HG02763 (cell line): ENCODE measurements at regions not wholly inside any gene's neighbourhood (a gene's known extent, or its start where the extent isn't known, plus 50 kb on each side); places are given as distances from the start of the nearest gene placed in this dataset.
A peak's percentile ranks its signal among the peaks of the same experiment; 100 is the strongest.
"Not testable (repeated sequence)": the region's sequence is repeated elsewhere in the genome, so short reads cannot be mapped to it uniquely, and the experiment has no call there.

ENCODE experiments used
- ATAC-seq: cut with Tn5 transposase; IDR thresholded peaks from one replicate; pipeline ENCODE4 v1.9.1; 2021; ENCODE audit warnings: mild to moderate bottlenecking, moderate library complexity; ENCODE audit not compliant: unreplicated experiment

DNA sequence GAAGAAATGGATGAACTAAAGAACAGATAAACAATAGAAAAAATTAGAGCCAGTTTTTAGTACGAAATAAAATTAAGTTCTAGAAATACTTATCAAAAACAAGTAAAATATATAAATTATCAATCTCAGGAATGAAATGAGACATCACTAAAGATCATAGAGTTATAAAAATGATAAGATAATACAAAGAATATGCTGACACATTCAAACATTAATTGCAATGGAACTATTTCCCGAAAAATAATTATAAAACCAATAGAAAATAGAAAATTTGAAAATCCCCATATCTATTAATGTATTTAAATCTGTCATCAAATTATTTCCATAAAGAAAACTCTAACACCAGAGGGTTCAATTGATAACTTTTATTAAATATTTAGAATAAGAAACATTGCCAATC lies 458.1 kb upstream of the MBL2 start:
- no peak for ATAC-seq

DNA sequence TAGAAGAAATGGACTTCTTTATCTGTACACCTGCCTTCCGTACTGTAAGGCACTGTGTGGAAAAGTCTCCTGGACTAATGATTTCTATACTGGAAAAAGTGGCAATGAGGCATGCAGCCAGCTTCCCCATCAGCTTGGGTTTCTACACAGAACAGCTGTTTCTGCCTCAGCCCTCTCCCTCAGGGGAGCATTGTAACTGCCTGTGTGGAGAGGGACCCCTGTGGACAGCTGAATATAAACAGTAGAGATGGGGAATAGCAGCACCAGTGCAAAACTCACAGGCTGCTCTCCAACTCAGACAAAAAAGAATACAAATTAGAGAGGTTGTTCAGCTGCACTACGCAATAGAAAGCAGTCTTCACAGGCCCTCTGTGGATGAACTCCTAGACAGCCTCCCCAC lies 451.3 kb upstream of the MBL2 start:
- no peak for ATAC-seq

- ATAC-seq: no peak
Measured at GRCh38 chr10:53222806-53223205, 450.2 kb upstream of the MBL2 start.

DNA sequence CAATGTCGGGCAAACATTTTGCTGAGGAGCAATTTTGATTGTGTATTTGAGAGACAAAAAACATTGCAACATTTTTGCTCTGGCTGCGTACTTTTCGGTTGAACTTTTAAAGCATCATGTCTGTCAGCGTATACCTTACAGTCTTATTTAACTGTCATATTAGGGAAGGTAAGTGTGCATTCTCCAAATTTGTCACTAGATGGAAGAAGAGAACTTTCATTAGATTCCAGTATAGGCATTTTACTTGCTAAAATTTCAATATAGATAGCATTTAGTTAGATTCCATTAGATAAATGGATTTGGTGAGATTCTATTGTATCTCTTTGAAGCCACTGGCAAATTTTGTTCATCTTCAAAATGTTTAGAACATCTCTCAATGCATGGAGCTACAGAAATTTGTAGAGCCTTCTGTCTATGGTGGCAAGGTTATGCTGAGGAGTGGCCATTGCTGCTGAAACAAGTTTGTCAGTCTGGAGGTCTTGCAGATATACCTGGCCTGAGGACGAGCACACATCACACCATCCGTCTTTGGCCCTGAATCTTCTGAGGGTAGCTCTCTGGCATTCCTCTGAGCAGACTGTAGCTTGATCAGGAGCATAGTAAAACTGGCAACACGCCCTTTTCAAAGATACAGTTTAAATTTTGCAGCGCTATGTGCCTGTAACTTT lies 437.5 kb upstream of the MBL2 start:
- ATAC-seq: no peak

- no peak for ATAC-seq
Measured at GRCh38 chr10:53183733-53184132, 411.1 kb upstream of the MBL2 start.

- ATAC-seq: no peak
Measured at GRCh38 chr10:53177468-53177867, 404.9 kb upstream of the MBL2 start.

- no peak for ATAC-seq
Measured at GRCh38 chr10:53166325-53166724, 393.7 kb upstream of the MBL2 start.

DNA sequence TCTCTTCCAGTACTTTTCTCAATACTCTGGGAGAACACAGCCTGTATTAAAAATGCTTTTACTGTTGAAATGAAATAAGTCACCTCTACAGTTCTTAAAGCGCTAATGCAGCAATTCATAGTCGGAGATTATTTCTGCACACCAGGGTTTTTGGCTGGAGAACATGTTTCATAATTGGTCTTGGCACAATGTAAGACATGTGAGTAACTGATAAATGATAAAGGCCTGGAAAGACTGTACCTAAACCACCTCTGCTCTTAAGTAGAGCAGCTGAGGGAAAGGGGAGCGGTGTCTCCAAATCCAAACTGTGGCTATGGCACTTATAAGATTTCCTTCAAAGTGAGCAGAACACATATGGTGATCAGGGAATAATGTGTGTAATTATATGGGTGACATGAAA lies 390.3 kb upstream of the MBL2 start:
- no peak for ATAC-seq

DNA sequence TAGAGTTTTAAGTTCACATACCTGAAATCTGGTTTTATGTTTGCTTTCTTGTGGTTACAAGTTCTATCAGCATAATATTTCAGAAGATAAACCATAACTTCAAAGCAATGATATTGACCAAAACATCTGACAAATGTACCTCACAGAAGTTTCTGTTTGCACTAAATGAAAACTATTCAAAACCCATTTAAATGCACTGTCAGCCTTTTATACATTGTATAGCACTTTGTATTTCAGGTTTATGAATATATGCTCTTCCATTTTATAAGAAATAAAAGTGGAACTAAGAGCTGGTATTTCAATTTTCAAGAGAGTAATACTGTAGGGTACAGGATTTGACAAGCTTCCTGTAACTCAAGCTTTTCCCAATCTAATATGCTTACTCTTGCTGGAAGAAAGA lies 388.6 kb upstream of the MBL2 start:
- ATAC-seq: no peak

DNA sequence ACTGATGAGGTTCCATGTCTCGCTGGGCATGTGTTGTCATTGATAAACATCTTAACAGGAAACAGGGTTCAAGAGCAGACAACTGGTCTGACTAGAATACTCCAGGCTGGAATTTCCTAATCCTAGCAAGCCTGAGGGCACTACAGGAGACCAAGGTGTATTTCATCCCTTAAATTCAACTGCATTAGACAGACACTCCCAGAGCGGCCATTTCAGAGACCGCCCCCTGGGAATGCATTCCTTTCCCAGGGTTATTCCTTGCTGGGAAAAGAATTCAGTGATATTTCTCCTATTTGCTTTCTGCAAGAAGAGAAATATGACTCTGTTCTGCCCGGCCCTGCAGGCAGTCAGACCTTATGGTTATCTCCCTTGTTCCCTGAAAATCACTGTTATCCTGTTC lies 383.1 kb upstream of the MBL2 start:
- not testable (repeated sequence) for ATAC-seq

DNA sequence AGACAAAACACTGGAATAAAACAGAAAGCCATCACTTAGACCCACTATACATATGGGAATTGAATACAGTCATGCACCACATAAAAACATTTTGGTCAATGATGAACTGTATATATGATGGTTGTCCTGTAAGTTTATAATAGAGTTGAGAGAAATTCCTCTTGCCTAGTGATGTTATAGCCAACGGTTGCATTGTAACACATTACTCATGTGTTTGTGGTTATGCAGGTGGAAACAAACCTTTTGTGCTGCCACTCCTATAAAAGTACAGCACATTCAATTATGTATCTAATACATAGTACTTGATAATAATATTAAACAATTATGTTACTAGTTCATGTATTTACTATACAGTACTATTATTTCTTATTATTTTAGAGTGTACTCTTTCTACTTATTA lies 381.2 kb upstream of the MBL2 start:
- ATAC-seq: no peak

DNA sequence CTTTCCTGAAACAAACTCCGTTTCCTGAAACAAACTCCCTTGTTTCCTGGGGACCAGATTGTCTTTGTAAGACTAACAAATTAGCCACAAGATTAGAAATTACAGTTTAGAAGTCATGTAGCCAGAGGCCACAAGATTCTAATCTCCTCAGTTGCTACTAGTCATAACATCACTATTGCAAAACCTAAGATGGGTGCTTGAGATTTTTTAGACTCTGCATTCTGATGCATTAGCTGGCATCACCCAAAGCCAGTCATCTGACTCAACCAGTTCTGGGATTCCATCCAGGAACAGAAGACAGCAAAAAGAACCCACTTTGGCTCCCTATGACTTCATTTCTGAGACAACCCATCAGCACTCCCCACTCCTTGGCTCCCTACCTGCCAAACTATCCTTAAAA lies 367.9 kb upstream of the MBL2 start:
- no peak for ATAC-seq

DNA sequence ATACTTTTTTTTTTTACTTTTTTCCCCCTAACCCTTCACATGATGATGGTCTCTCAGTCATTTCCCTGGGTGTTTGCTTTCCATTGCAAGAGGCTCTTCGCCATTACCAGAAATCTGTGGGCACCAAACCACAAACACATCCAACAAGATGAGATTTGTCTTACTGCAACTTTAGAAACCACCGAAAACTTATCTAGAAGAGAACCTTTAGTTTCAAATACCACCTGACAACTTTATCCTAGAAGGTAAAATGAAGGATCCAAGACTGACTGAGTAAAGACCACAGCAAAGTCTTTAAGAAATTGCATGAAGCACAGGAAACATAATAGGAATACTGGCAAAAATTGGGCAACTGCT lies 363.3 kb upstream of the MBL2 start:
- no peak for ATAC-seq

- peak; percentile 77 for ATAC-seq
Measured at GRCh38 chr10:53135213-53135896, 362.8 kb upstream of the MBL2 start.

DNA sequence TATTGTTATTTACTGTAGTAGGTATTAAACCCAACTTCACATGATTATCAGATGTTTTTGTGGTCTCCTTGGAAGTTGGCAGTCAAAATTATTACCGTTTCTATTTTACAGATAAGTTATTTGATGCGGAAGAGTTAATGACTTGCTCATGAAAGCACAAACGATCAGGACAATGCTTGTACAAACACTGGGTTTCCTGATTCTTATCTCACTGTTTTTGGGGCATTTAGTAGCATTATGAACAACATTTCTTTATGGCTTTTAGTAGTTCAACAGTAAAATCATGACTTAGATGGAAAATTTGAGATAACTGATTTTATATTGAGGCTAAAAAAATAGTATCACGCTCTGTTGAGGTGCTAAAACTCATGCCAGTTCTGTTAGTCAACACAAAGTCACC lies 361.5 kb upstream of the MBL2 start:
- ATAC-seq: no peak

DNA sequence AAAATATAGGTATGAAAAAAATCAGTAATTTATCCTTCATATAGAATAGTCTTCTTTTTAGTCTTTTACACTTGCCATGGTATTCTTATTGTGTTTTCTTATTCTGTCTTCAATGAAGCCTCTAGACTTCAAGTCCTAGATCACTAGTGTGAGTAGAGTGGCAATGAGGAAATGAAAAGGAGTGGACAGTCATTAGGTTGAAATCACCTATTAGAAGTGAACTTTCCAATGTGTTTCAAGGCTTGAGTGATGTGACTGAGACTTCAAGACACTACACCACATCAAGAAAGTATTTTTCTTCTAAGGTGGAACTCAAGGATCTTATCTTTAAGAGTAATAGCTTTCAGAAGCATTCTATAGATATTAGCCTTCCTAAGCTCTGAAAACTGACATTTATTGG lies 357.8 kb upstream of the MBL2 start:
- ATAC-seq: no peak

- ATAC-seq: no peak
Measured at GRCh38 chr10:53127686-53128085, 355.1 kb upstream of the MBL2 start.

DNA sequence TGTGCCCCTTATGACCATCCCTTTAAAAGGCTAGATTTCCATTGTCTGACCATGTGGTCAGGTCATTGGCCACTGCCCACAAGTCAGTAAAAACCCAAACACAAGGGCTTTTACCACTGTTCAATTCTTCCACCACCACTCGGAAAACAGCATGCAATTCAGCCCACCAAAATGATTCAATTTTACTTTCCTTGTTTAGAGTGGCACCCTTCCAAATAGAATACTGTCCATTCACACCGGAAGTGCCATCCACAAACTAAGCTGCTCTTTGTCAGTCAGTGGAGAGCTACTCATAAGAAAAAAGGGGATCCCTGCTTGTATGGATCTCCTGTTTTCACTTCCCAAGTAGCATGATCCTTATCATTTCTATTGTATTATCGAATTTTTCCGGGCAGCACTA lies 350.7 kb upstream of the MBL2 start:
- no peak for ATAC-seq

DNA sequence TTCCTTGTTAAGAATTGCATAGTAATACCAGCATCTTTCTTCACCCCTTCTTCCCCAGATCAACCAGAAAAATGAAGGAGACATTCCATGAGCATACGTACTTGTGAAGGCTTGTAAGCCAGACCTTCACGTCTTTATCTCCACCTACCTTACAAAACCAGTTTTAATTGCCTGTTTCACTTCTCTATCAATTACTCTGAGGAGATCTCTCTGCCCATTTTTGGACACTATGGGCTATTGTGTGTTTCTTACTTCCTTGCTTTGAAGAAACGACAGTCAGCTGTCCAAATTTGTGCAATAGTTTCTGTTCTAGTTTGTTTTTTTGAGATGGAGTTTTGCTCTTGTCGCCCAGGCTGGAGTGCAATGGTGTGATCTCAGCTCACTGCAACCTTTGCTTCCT lies 349.7 kb upstream of the MBL2 start:
- no peak for ATAC-seq

DNA sequence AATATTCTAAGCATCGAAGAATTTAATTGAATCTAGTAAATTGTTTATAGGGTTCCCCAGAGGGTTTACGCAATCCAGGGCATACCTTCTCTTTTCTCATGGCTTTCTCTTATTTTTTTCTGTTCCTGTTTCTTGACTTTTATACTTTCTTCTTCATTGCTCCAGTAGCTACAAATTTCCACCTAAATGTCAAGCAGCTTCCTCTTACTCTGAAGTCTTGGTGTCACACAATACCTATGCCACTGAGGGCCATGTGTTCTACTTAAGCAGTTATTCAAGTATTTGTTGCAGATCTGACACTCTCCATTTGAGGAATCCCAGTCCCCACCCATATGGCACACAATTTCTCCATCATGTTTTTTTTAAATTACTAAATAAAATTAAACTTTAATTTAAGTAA lies 343.1 kb upstream of the MBL2 start:
- no peak for ATAC-seq

- ATAC-seq: no peak
Measured at GRCh38 chr10:53111529-53111928, 338.9 kb upstream of the MBL2 start.

GRCh38 chr10:53109320-53109719 lies 336.7 kb upstream of the MBL2 start:
- no peak for ATAC-seq

DNA sequence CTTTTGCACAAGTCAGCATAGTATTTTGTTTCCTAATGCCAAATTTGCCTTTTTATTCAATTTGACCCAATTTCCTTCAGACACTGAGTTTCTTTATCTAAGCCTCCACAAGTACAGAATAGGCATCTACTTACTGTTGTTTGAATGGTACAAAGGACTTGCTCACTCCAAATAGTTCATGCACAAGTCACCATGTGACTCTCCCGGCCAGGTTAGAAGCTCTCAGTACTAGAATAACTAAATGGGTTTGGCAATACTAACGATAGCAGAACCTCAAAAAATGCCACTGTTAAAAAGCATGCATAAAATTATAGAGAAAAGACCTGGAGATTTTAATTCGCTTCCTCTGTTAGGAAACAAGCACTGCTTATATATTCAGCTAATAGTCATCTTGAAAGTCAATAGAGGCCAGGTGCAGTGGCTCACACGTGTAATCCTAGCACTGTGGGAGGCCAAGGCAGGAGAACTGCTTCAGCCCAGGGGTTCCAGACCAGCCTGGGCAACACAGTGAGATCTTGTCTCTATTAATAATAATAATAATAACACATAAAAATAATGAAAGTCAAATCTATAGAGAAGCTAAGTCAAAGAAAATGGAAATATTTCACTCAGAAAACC lies 335.8 kb upstream of the MBL2 start:
- no peak for ATAC-seq
